ENCODE measurements at regions not wholly inside any gene's neighbourhood (a gene's known extent, or its start where the extent isn't known, plus 50 kb on each side); places are given as distances from the start of the nearest gene placed in this dataset.

DNA sequence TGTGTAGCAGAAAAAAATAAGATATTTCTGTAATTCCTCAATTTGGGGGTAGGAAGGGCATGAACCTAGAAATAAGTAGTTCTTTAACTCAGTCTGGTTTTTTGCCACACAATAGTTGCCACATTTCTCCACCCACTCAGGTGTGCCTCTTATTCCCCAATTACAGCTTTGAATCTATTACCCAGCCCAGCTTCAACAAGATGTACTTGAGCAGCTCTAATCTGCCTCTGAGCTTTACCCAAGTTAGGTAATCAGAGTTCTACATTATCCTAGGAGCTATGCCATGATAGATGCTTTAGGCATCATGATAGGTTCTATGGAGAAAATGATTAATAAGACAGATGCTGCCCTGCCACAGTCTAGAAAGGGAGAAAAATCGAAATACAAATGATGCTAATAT, 117.4 kb upstream of the GPRIN3 start:
- H3K27ac Mint-ChIP-seq: no peak overlapping the region
- peaks cover 0 to 3% of the 10 kb centered on the region in 2 donors for H3K27me3 Mint-ChIP-seq
- CTCF ChIA-PET (ENCODE audit: partially characterized antibody): no interaction called here

DNA sequence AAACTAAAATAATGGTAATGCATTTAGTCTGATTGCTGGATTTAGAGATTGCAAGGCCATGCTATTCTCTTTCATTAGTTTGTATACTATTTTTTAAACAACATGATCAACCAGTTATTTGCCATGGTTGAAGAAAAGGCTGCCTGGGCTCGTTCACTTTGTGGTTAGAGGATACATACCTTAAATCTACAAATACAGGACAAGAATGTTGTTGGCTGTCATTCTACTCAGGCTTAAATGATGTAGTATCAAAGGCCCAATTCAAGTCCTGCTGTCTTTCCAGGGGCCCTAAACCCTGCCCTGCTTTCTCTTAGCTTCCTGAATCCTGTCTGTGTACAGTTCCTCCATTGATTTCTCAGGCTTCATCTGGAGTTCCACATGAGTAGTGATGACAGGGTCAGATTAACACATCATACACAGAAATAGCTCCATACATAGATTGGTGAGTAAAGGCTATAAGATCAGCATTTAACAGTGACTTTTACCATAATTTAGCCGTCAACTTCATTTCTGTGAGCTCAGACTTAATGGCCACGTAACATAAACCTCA, 114.9 kb upstream of the GPRIN3 start:
- Mint-ChIP-seq H3K4me3 (no peak overlapping the region), H3K4me1 (peaks cover 0 to 2% (median 0%) of the 10 kb centered on the region in 4 donors), H3K36me3 (no peaks in the 10 kb centered on the region), H3K27ac (no peak overlapping the region), H3K9me3 (peaks cover 0 to 4% (median 0%) of the 10 kb centered on the region in 8 donors), H3K27me3 (no peaks in the 10 kb centered on the region)
- CTCF ChIA-PET (ENCODE audit: partially characterized antibody): interaction anchor here (1.3 to 1.5 kb wide), 2 partner anchors 12 to 196 kb away, joined by 4 read pairs; no protein-coding TSS in a partner anchor
- no peak for DNase-seq
- H3K27me3 ChIP-seq (ENCODE audit: insufficient read depth, low read length): no peaks in the 10 kb centered on the region
- no peaks in the 10 kb centered on the region for H3K36me3 ChIP-seq (ENCODE audit: insufficient read depth, low read length)
- no peaks in the 10 kb centered on the region for H3K9me3 ChIP-seq (ENCODE audit: control insufficient read depth in 1 of 2, low read length in 2 of 2)
- no peak overlapping the region for H3K27ac ChIP-seq (ENCODE audit: low read depth, low read length)
- intact Hi-C loops (cut with micrococcal nuclease): no loop called here
- no peak overlapping the region for H3K4me3 ChIP-seq (ENCODE audit: low read length in 2 of 2)
- no peaks in the 10 kb centered on the region for H3K4me1 ChIP-seq (ENCODE audit: insufficient read depth, low read length)
- POLR2A ChIA-PET (ENCODE audit: partially characterized antibody): no interaction called here

More for the DNA sequence above, 117.4 kb upstream of the GPRIN3 start:
- Mint-ChIP-seq H3K36me3 (no peaks in the 10 kb centered on the region), H3K4me1 (peaks cover 0 to 2% (median 0%) of the 10 kb centered on the region in 4 donors), H3K4me3 (no peak overlapping the region), H3K9me3 (peaks cover 0 to 4% (median 0%) of the 10 kb centered on the region in 8 donors)
- Histone ChIP-seq H3K4me1 (ENCODE audit: insufficient read depth, low read length) (no peaks in the 10 kb centered on the region), H3K4me3 (ENCODE audit: low read length in 2 of 2) (no peak overlapping the region), H3K27me3 (ENCODE audit: insufficient read depth, low read length) (no peaks in the 10 kb centered on the region), H3K36me3 (ENCODE audit: insufficient read depth, low read length) (no peaks in the 10 kb centered on the region), H3K27ac (ENCODE audit: low read depth, low read length) (no peak overlapping the region), H3K9me3 (ENCODE audit: control insufficient read depth in 1 of 2, low read length in 2 of 2) (no peaks in the 10 kb centered on the region)
- intact Hi-C loops (cut with micrococcal nuclease): no loop called here
- POLR2A ChIA-PET (ENCODE audit: partially characterized antibody): no interaction called here
- no peak for DNase-seq

DNA sequence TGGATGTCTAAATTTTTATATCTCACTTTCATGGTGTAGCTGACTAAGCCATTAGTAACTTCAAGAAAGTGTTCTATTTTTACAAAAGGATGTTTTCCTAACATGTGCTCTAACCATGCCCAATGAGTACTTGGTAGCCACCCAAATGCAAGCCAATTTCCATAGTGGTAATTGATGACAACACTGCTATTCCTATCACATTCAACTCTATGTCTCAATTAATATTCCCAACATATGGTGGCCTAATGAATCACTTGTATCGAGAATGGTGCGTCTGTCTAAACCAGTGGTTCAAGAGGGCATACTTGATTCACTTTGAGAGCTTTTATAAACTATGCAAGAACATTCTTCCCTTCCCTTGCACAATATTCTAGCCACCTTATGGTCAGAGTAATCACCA, 112.9 kb upstream of the GPRIN3 start:
- POLR2A ChIA-PET (ENCODE audit: partially characterized antibody): no interaction called here
- Mint-ChIP-seq H3K9me3 (no peaks in the 10 kb centered on the region), H3K4me1 (peaks cover 0 to 2% (median 0%) of the 10 kb centered on the region in 4 donors), H3K4me3 (no peak overlapping the region), H3K36me3 (no peaks in the 10 kb centered on the region), H3K27ac (no peak overlapping the region), H3K27me3 (no peaks in the 10 kb centered on the region)
- CTCF ChIA-PET (ENCODE audit: partially characterized antibody): interaction anchor here (1.4 kb wide), 1 partner anchor 166 kb away, joined by 3 read pairs; no protein-coding TSS in a partner anchor
- Histone ChIP-seq H3K4me3 (ENCODE audit: low read length in 2 of 2) (no peak overlapping the region), H3K4me1 (ENCODE audit: insufficient read depth, low read length) (no peaks in the 10 kb centered on the region), H3K27me3 (ENCODE audit: insufficient read depth, low read length) (no peaks in the 10 kb centered on the region), H3K27ac (ENCODE audit: low read depth, low read length) (no peak overlapping the region), H3K9me3 (ENCODE audit: control insufficient read depth in 1 of 2, low read length in 2 of 2) (no peaks in the 10 kb centered on the region), H3K36me3 (ENCODE audit: insufficient read depth, low read length) (no peaks in the 10 kb centered on the region)
- DNase-seq: no peak
- intact Hi-C loops (cut with micrococcal nuclease): no loop called here

DNA sequence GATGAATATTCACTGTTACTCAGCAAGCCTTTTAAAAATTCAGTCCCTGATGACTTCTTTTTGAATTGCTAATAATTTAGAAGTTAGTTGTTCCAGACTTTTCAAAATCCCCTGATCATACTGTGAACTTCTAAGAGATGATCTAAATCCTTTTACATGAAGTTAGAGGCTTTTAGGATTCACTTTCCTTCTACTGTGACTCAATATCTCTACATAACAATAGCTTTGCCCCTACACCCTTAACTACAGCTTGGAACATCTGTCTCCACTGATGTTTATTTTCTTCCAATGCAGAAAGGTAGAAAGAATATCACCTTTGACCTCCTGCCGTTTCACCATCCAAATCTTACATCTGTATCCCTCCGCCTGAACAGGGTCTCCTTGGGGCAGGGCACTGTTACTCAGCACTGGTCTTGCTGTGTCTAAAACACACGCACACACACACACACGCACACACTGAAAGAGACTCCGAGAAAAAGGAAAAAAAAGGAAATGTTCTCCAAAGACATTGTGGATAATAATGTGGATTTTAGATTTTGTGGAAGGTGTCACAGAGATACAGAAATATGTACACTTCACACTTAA, 111.6 kb upstream of the GPRIN3 start:
- no peaks in the 10 kb centered on the region for H3K9me3 Mint-ChIP-seq
- peaks cover 0 to 2% (median 0%) of the 10 kb centered on the region in 4 donors for H3K4me1 Mint-ChIP-seq
- H3K36me3 ChIP-seq (ENCODE audit: insufficient read depth, low read length): no peaks in the 10 kb centered on the region
- CTCF ChIA-PET (ENCODE audit: partially characterized antibody): interaction anchor here (1.1 to 1.4 kb wide), 3 partner anchors 9 to 165 kb away, joined by 3 read pairs; no protein-coding TSS in a partner anchor
- no peak overlapping the region for H3K4me3 ChIP-seq (ENCODE audit: low read length in 2 of 2)
- POLR2A ChIA-PET (ENCODE audit: partially characterized antibody): no interaction called here
- intact Hi-C loops (cut with micrococcal nuclease): no loop called here
- no peak for DNase-seq
- H3K4me3 Mint-ChIP-seq: no peak overlapping the region
- no peaks in the 10 kb centered on the region for H3K4me1 ChIP-seq (ENCODE audit: insufficient read depth, low read length)
- no peaks in the 10 kb centered on the region for H3K9me3 ChIP-seq (ENCODE audit: control insufficient read depth in 1 of 2, low read length in 2 of 2)
- H3K27ac ChIP-seq (ENCODE audit: low read depth, low read length): no peak overlapping the region
- H3K36me3 Mint-ChIP-seq: no peaks in the 10 kb centered on the region
- H3K27ac Mint-ChIP-seq: no peak overlapping the region
- H3K27me3 Mint-ChIP-seq: no peaks in the 10 kb centered on the region
- H3K27me3 ChIP-seq (ENCODE audit: insufficient read depth, low read length): no peaks in the 10 kb centered on the region

DNA sequence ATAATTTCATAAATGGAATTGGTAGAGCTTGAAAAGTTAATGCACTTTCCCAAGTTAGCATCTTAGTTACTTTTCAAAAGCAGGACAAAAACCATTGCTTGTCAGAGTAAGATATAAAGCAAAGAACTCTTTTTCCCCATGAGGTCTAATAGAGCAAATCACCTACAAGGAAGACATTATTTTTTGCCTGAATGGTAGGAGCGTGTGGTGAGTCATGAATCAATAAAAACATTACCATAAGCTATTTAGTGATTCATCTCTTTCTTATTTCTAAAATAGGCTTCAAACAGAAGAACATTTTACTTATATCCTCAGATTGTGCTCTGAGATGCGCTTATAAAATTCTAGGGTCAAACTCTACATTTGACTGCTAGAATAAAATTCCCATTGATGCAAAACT, 109.4 kb upstream of the GPRIN3 start:
- H3K27me3 Mint-ChIP-seq: no peaks in the 10 kb centered on the region
- H3K36me3 Mint-ChIP-seq: no peaks in the 10 kb centered on the region
- Histone ChIP-seq H3K4me3 (ENCODE audit: low read length in 2 of 2) (no peak overlapping the region), H3K27ac (ENCODE audit: low read depth, low read length) (no peak overlapping the region), H3K9me3 (ENCODE audit: control insufficient read depth in 1 of 2, low read length in 2 of 2) (no peaks in the 10 kb centered on the region), H3K36me3 (ENCODE audit: insufficient read depth, low read length) (no peaks in the 10 kb centered on the region), H3K4me1 (ENCODE audit: insufficient read depth, low read length) (no peaks in the 10 kb centered on the region), H3K27me3 (ENCODE audit: insufficient read depth, low read length) (no peaks in the 10 kb centered on the region)
- ChIA-PET CTCF (ENCODE audit: partially characterized antibody) (no interaction called here), POLR2A (ENCODE audit: partially characterized antibody) (no interaction called here)
- intact Hi-C loops (cut with micrococcal nuclease): no loop called here
- peaks cover 0 to 2% (median 0%) of the 10 kb centered on the region in 4 donors for H3K4me1 Mint-ChIP-seq
- no peaks in the 10 kb centered on the region for H3K9me3 Mint-ChIP-seq
- DNase-seq: no peak
- H3K27ac Mint-ChIP-seq: no peak overlapping the region
- H3K4me3 Mint-ChIP-seq: no peak overlapping the region

DNA sequence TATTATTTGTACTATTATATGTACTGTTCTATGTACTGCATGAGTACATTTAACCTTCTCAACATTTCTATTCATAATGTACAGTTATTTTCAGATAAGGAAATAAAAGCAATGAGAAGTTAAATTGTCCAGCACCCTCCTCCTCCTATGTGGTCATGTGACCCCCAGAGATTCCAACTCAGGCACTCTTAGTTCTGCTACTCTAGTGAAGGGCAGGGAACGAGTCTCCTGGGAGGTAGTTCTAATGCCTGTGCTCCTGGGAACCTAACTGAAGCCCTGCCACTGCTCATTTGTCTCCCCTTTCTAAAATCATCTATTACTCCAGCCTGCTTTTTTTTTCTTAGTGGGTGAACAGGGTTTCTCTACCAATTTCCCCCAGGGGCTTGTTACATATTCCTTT, 105.9 kb upstream of the GPRIN3 start:
- Histone ChIP-seq H3K27ac (ENCODE audit: low read depth, low read length) (no peak overlapping the region), H3K4me1 (ENCODE audit: insufficient read depth, low read length) (no peaks in the 10 kb centered on the region), H3K36me3 (ENCODE audit: insufficient read depth, low read length) (no peaks in the 10 kb centered on the region), H3K27me3 (ENCODE audit: insufficient read depth, low read length) (no peaks in the 10 kb centered on the region), H3K4me3 (ENCODE audit: low read length in 2 of 2) (no peak overlapping the region), H3K9me3 (ENCODE audit: control insufficient read depth in 1 of 2, low read length in 2 of 2) (no peaks in the 10 kb centered on the region)
- Mint-ChIP-seq H3K27me3 (no peaks in the 10 kb centered on the region), H3K9me3 (no peaks in the 10 kb centered on the region), H3K27ac (no peak overlapping the region), H3K36me3 (no peaks in the 10 kb centered on the region), H3K4me3 (no peak overlapping the region), H3K4me1 (peaks cover 0 to 2% (median under 1%) of the 10 kb centered on the region in 4 donors)
- intact Hi-C loops (cut with micrococcal nuclease): no loop called here
- CTCF ChIA-PET (ENCODE audit: partially characterized antibody): no interaction called here
- no peak for DNase-seq
- POLR2A ChIA-PET (ENCODE audit: partially characterized antibody): interaction anchor here (0.6 kb wide), 1 partner anchor 92 kb away, joined by 3 read pairs; no protein-coding TSS in a partner anchor

DNA sequence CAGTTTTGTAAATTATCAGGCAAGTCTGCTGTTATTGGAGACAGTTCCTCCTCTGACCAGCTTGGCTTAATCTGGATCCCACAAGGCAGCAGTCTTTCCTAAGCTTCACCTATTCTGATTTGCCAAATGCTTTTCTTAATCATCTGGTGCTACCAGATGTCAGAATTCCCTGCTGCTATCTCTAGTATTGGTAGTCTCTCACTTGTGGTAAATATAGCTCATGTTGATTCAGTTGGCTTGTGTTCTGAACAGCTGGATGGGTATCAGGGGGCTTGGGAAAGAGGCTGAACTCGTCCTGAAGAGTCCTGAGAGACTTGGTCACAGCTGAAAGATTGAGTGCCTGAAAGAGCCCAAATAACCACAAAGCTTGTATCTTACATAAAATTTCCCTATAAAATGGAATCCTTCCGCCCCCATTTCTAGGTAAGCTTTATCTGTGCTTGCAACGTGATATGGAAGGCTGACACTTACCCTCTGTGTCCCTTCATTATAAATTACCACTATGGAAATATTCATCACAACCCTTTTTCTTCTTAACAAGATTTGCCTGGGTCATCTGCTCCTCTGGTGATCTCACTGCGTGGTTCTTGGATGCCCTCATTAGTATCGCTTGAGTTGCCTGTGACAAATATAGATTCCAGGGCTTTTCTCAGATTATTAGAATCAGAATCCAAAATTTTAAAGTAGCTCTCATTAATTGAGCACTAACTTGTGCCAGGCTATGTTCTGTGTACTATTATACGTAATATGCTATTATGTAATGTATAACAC, 104.1 kb upstream of the GPRIN3 start:
- no peak overlapping the region for H3K4me3 Mint-ChIP-seq
- H3K27ac Mint-ChIP-seq: no peak overlapping the region
- Histone ChIP-seq H3K36me3 (ENCODE audit: insufficient read depth, low read length) (no peaks in the 10 kb centered on the region), H3K9me3 (ENCODE audit: control insufficient read depth in 1 of 2, low read length in 2 of 2) (no peaks in the 10 kb centered on the region), H3K27ac (ENCODE audit: low read depth, low read length) (no peak overlapping the region), H3K4me3 (ENCODE audit: low read length in 2 of 2) (no peak overlapping the region), H3K4me1 (ENCODE audit: insufficient read depth, low read length) (no peaks in the 10 kb centered on the region), H3K27me3 (ENCODE audit: insufficient read depth, low read length) (no peaks in the 10 kb centered on the region)
- POLR2A ChIA-PET (ENCODE audit: partially characterized antibody): no interaction called here
- CTCF ChIA-PET (ENCODE audit: partially characterized antibody): interaction anchor here (1.4 kb wide), 1 partner anchor 23 kb away, joined by 5 read pairs; no protein-coding TSS in a partner anchor
- no peaks in the 10 kb centered on the region for H3K36me3 Mint-ChIP-seq
- intact Hi-C loops (cut with micrococcal nuclease): no loop called here
- DNase-seq: no peak
- H3K4me1 Mint-ChIP-seq: peaks cover 0 to 2% (median under 1%) of the 10 kb centered on the region in 4 donors
- no peaks in the 10 kb centered on the region for H3K27me3 Mint-ChIP-seq
- H3K9me3 Mint-ChIP-seq: no peaks in the 10 kb centered on the region
